ENCODE measurements at regions not wholly inside any gene's neighbourhood (a gene's known extent, or its start where the extent isn't known, plus 50 kb on each side); places are given as distances from the start of the nearest gene placed in this dataset.

DNA sequence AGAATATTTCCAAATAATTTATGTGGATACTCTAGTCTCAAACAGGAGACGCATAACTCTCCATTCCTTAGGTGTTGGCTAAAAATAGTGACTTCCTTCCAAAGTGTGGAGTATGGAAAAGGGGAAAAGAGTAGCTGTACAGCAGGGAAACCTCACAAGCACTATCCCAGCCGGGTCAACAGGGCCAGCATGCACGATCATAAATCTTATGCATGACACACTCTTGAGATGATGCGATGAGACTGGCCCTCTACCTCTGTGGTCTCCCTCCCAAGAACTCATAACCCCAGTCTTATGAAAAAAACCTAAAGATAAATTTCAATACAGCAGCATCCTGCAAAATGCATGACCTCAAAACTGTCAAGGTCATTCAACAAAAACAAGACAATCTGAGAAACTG, 197.3 kb downstream of the TEX36 start:
- Histone ChIP-seq H3K4me1 (ENCODE audit: control insufficient read depth in 5 of 5, insufficient read depth in 5 of 5, low read length in 5 of 5) (peaks cover 0 to 8% (median 0%) of the 10 kb centered on the region in 5 donors), H3K27me3 (ENCODE audit: control insufficient read depth in 3 of 3, insufficient read depth in 3 of 3, low read length in 2 of 3) (no peaks in the 10 kb centered on the region), H3K36me3 (ENCODE audit: control insufficient read depth in 4 of 4, insufficient read depth in 4 of 4, low read length in 4 of 4) (no peaks in the 10 kb centered on the region), H3K27ac (ENCODE audit: low read depth in 1 of 2, low read length in 1 of 2) (no peak overlapping the region), H3K9ac (ENCODE audit: insufficient read depth in 1 of 2, low read length in 2 of 2) (no peak overlapping the region), H3K4me3 (no peak overlapping the region), H3K9me3 (ENCODE audit: control insufficient read depth in 4 of 4, insufficient read depth in 3 of 4, low read length in 3 of 4) (no peaks in the 10 kb centered on the region)
- TF ChIP-seq, protein P1, sequence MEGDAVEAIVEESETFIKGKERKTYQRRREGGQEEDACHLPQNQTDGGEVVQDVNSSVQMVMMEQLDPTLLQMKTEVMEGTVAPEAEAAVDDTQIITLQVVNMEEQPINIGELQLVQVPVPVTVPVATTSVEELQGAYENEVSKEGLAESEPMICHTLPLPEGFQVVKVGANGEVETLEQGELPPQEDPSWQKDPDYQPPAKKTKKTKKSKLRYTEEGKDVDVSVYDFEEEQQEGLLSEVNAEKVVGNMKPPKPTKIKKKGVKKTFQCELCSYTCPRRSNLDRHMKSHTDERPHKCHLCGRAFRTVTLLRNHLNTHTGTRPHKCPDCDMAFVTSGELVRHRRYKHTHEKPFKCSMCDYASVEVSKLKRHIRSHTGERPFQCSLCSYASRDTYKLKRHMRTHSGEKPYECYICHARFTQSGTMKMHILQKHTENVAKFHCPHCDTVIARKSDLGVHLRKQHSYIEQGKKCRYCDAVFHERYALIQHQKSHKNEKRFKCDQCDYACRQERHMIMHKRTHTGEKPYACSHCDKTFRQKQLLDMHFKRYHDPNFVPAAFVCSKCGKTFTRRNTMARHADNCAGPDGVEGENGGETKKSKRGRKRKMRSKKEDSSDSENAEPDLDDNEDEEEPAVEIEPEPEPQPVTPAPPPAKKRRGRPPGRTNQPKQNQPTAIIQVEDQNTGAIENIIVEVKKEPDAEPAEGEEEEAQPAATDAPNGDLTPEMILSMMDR (IDR thresholded peaks at IDR 0.05; ENCODE audit: control extremely low read depth, extremely low read depth): no peak
- no peak for DNase-seq
- 78% methylated on average over 4 of the region's 4 CpGs for WGBS, 2 donors
- ATAC-seq (ENCODE audit: insufficient read depth, low FRiP score): no peak

DNA sequence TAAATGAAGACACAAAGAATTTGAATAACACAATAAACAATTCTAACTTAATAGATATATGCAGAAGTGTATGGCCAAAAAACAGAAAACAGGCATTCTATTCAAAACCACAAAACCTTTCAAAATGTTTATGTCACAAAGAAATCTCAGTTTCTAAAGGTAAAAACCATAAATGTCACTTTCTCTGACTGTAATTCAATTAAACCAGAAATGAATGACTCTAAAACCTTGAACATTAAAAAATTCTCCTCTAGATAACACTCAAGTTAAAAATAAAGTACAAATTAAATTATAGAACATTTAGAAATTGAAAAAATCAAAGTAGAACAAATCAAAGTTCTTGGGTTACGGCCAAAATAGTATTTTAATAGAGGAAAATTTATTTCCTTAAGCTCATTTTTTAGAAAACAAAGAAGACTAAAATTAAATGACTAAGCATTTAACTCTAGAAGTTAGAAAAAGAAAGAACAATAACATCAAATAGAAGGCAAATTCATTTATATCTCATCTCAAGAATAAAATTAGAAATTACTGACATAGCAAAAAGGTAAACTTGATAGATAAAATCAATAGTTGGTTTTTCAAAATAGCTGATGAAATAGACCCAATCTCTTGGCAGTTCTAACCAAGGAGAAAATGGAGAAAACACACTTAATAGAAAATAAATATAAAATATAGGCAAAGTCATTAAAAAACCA, 198.8 kb downstream of the TEX36 start:
- no peaks in the 10 kb centered on the region for H3K36me3 ChIP-seq (ENCODE audit: control insufficient read depth in 4 of 4, insufficient read depth in 4 of 4, low read length in 4 of 4)
- ATAC-seq (ENCODE audit: insufficient read depth, low FRiP score) (no peak), DNase-seq (no peak)
- H3K4me3 ChIP-seq: no peak overlapping the region
- H3K9me3 ChIP-seq (ENCODE audit: control insufficient read depth in 4 of 4, insufficient read depth in 3 of 4, low read length in 3 of 4): no peaks in the 10 kb centered on the region
- no peak overlapping the region for H3K9ac ChIP-seq (ENCODE audit: insufficient read depth in 1 of 2, low read length in 2 of 2)
- H3K27ac ChIP-seq (ENCODE audit: low read depth in 1 of 2, low read length in 1 of 2): no peak overlapping the region
- H3K27me3 ChIP-seq (ENCODE audit: control insufficient read depth in 3 of 3, insufficient read depth in 3 of 3, low read length in 2 of 3): no peaks in the 10 kb centered on the region
- TF ChIP-seq, protein P1 (IDR thresholded peaks at IDR 0.05; ENCODE audit: control extremely low read depth, extremely low read depth): no peak
- 93% methylated on average over 1 of the region's 1 CpG for WGBS, 2 donors
- peaks cover 0 to 8% (median 0%) of the 10 kb centered on the region in 5 donors for H3K4me1 ChIP-seq (ENCODE audit: control insufficient read depth in 5 of 5, insufficient read depth in 5 of 5, low read length in 5 of 5)

DNA sequence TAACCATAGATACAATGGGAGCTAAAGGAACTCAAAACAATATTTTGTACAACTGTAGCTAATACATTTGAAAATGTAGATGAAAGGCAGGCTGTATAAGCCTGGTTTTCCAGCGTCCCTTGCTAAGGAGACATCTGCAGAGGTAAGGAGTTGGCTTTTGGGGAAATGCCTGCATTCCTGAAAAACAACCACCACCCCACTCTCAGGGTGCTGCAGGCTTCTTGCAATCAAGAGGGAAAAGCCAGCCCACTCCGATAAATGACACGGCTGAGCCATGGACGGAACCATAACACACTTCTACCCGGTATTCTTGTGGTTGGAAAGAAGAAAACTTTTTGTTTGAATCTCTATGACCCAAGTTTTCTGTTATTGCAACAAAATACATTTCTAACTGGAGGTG, 200.3 kb downstream of the TEX36 start:
- H3K27me3 ChIP-seq (ENCODE audit: control insufficient read depth in 3 of 3, insufficient read depth in 3 of 3, low read length in 2 of 3): no peaks in the 10 kb centered on the region
- TF ChIP-seq, protein P1 (IDR thresholded peaks at IDR 0.05; ENCODE audit: control extremely low read depth, extremely low read depth): no peak
- peaks cover 0 to 8% (median 0%) of the 10 kb centered on the region in 5 donors for H3K4me1 ChIP-seq (ENCODE audit: control insufficient read depth in 5 of 5, insufficient read depth in 5 of 5, low read length in 5 of 5)
- no peaks in the 10 kb centered on the region for H3K36me3 ChIP-seq (ENCODE audit: control insufficient read depth in 4 of 4, insufficient read depth in 4 of 4, low read length in 4 of 4)
- peak in 1 of 3 donors; percentile 16 for DNase-seq
- WGBS, 2 donors: 68 to 71% methylated on average over 5 of the region's 5 CpGs
- peak overlapping the region in 1 of 2 donors; percentile 45 for H3K9ac ChIP-seq (ENCODE audit: insufficient read depth in 1 of 2, low read length in 2 of 2)
- H3K4me3 ChIP-seq: no peak overlapping the region
- no peak for ATAC-seq (ENCODE audit: insufficient read depth, low FRiP score)
- H3K9me3 ChIP-seq (ENCODE audit: control insufficient read depth in 4 of 4, insufficient read depth in 3 of 4, low read length in 3 of 4): no peaks in the 10 kb centered on the region
- no peak overlapping the region for H3K27ac ChIP-seq (ENCODE audit: low read depth in 1 of 2, low read length in 1 of 2)

DNA sequence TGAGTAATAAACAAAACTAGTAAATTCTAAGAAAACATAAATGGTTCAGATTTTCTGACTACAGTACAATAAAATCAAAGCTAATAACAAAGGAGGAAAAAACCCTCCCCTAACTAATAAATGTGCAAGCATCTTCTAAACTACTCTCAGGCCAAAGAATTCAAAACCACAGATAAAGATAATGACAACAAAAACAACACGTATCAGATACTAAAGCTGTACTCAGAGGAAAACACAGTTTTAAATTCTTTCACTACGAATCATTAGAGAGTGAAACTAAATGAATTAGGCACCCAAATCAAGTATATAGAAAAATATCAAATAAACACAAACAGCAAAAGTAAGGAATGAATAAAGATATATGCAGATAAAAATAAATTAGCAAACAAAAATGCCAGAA, 200.9 kb downstream of the TEX36 start:
- Histone ChIP-seq H3K27me3 (ENCODE audit: control insufficient read depth in 3 of 3, insufficient read depth in 3 of 3, low read length in 2 of 3) (no peaks in the 10 kb centered on the region), H3K9me3 (ENCODE audit: control insufficient read depth in 4 of 4, insufficient read depth in 3 of 4, low read length in 3 of 4) (no peaks in the 10 kb centered on the region), H3K27ac (ENCODE audit: low read depth in 1 of 2, low read length in 1 of 2) (no peak overlapping the region), H3K9ac (ENCODE audit: insufficient read depth in 1 of 2, low read length in 2 of 2) (peak overlapping the region in 1 of 2 donors; percentile 72), H3K36me3 (ENCODE audit: control insufficient read depth in 4 of 4, insufficient read depth in 4 of 4, low read length in 4 of 4) (no peaks in the 10 kb centered on the region), H3K4me3 (no peak overlapping the region), H3K4me1 (ENCODE audit: control insufficient read depth in 5 of 5, insufficient read depth in 5 of 5, low read length in 5 of 5) (peaks cover 0 to 8% (median 0%) of the 10 kb centered on the region in 5 donors)
- TF ChIP-seq, protein P1 (IDR thresholded peaks at IDR 0.05; ENCODE audit: control extremely low read depth, extremely low read depth): no peak
- 46 to 57% methylated on average over 2 of the region's 2 CpGs for WGBS, 2 donors
- DNase-seq: peak in 1 of 3 donors; percentile 11
- no peak for ATAC-seq (ENCODE audit: insufficient read depth, low FRiP score)
